GM12878 (cell line): ENCODE measurements at regions not wholly inside any gene's neighbourhood (a gene's known extent, or its start where the extent isn't known, plus 50 kb on each side); places are given as distances from the start of the nearest gene placed in this dataset.

Experiments used
- ATAC-seq: fragments of 200-7000 bp; cut with Tn5 transposase; 3 replicates; pipeline ENCODE4 v1.9.1; 2020; ENCODE audit warnings: mild to moderate bottlenecking, moderate library complexity
- BruUV-seq: library from RNA; stranded (reverse); fragments of 400-500 nt; replicated peaks from 2 replicates; lab custom pipeline; 2021; lab: Mats Ljungman, UMichigan
- CTCF ChIA-PET: fragments of 300-600 bp; sonication (Branson Sonifier 250); formaldehyde crosslinking; extraction: SDS; loops from one replicate; lab custom pipeline; 2021; ENCODE audit warnings: inconsistent platforms; lab: Yijun Ruan, JAX
- POLR2A ChIA-PET: fragments of 350-600 bp; formaldehyde crosslinking; extraction: SDS; loops from one replicate; lab custom pipeline; 2021; ENCODE audit warnings: inconsistent platforms; lab: Charles Lee
- RAD21 ChIA-PET: fragments of 300-600 bp; sonication (Branson Sonifier 250); formaldehyde crosslinking; loops from one replicate; lab custom pipeline; 2023; ENCODE audit warnings: antibody characterized with exemption; ENCODE audit not compliant: unreplicated experiment; lab: Charles Lee
- SMC1A ChIA-PET: fragments of 300-600 bp; sonication (Branson Sonifier 250); formaldehyde crosslinking; loops from one replicate; lab custom pipeline; 2023; ENCODE audit not compliant: unreplicated experiment, uncharacterized antibody; lab: Charles Lee
- DNase-seq: peaks from one replicate; pipeline ENCODE4 v3.0.0-alpha.2; 2011; ENCODE audit warnings: low read depth, low spot score
- FAIRE-seq: peaks from 3 replicates; lab custom pipeline; 2011; peaks lifted over from hg19 to GRCh38; lab: Jason Lieb, UNC
- H2AFZ ChIP-seq: 2 replicates; pipeline ENCODE4 v1.6.0; 2011; ENCODE audit warnings: low read depth, low read length, control low read depth; ENCODE audit not compliant: control insufficient read depth
- H3K27ac ChIP-seq: 2 replicates; pipeline ENCODE4 v1.5.1; 2011; ENCODE audit warnings: control low read depth; ENCODE audit not compliant: control insufficient read depth, insufficient read depth
- H3K27me3 ChIP-seq, 2 experiments: replicated peaks in 1 of 2; 2 replicates each; pipeline versions ENCODE4 v1.6.0 to v1.6.1; 2011; ENCODE audit warnings: low read length in 1 of 2; ENCODE audit not compliant: control insufficient read depth in 2 of 2, insufficient read depth in 2 of 2
- H3K36me3 ChIP-seq, 2 experiments: 2 replicates each; pipeline ENCODE4 v1.5.1; 2011; ENCODE audit warnings: low read length in 1 of 2; ENCODE audit not compliant: control insufficient read depth in 2 of 2, insufficient read depth in 2 of 2
- H3K4me1 ChIP-seq: 2 replicates; pipeline ENCODE4 v1.6.1; 2011; ENCODE audit warnings: mild to moderate bottlenecking, low read length, moderate library complexity, mixed read lengths; ENCODE audit not compliant: control insufficient read depth, insufficient read depth
- H3K4me2 ChIP-seq: 2 replicates; pipeline ENCODE4 v1.6.0; 2011; ENCODE audit warnings: control low read depth; ENCODE audit not compliant: control insufficient read depth, insufficient read depth
- H3K4me3 ChIP-seq: fragments of 200-600 bp; sonication (generic); 2 replicates; pipeline ENCODE4 v1.5.1; 2016
- H3K79me2 ChIP-seq: 2 replicates; pipeline ENCODE4 v1.6.0; 2011; ENCODE audit warnings: low read length; ENCODE audit not compliant: control insufficient read depth, insufficient read depth
- H3K9ac ChIP-seq: 2 replicates; pipeline ENCODE4 v1.8.0; 2011; ENCODE audit warnings: low read length, control low read depth, mixed read lengths; ENCODE audit not compliant: control insufficient read depth, insufficient read depth
- H3K9me3 ChIP-seq: replicated peaks from 3 replicates; pipeline ENCODE4 v1.5.1; 2011; ENCODE audit warnings: mild to moderate bottlenecking, low read length; ENCODE audit not compliant: control insufficient read depth, insufficient read depth
- H4K20me1 ChIP-seq: 2 replicates; pipeline ENCODE4 v1.6.0; 2011; ENCODE audit not compliant: control insufficient read depth, insufficient read depth
- CREM ChIP-seq: IDR thresholded peaks from 2 replicates; pipeline ENCODE4 v1.6.1; 2014; ENCODE audit warnings: antibody characterized with exemption, low read depth
- EZH2 ChIP-seq: IDR thresholded peaks from 2 replicates; pipeline ENCODE4 v1.6.1; 2012; ENCODE audit warnings: low read depth, mild to moderate bottlenecking, control low read depth, inconsistent platforms, low read length, borderline replicate concordance; ENCODE audit not compliant: control insufficient read depth
- GATAD2B ChIP-seq: fragments of 450-650 bp; conservative IDR thresholded peaks from 2 replicates; pipeline ENCODE4 v1.6.1; 2017; ENCODE audit warnings: low read depth, mild to moderate bottlenecking, moderate library complexity
- HDAC6 ChIP-seq: fragments of 200-600 bp; sonication (generic); IDR thresholded peaks from one replicate; pipeline ENCODE4 v1.8.0; 2017; ENCODE audit warnings: antibody characterized with exemption; ENCODE audit not compliant: unreplicated experiment
- KAT2A ChIP-seq: conservative IDR thresholded peaks from 2 replicates; pipeline ENCODE4 v1.6.1; 2011; ENCODE audit warnings: low read depth, low read length; ENCODE audit not compliant: control insufficient read depth
- MTA3 ChIP-seq: IDR thresholded peaks from 2 replicates; pipeline ENCODE4 v1.6.1; 2012; ENCODE audit warnings: low read length, inconsistent platforms, borderline replicate concordance
- PML ChIP-seq: IDR thresholded peaks from 2 replicates; pipeline ENCODE4 v1.6.1; 2012; ENCODE audit warnings: low read length, inconsistent platforms
- POLR2AphosphoS2 ChIP-seq: IDR thresholded peaks from 2 replicates; pipeline ENCODE4 v1.6.1; 2011; ENCODE audit warnings: low read depth, mild to moderate bottlenecking, low read length, improper control_type of control experiment, moderate library complexity
- RELA ChIP-seq: fragments of 450-650 bp; IDR thresholded peaks from 2 replicates; pipeline ENCODE4 v1.8.0; 2014; ENCODE audit warnings: borderline replicate concordance; ENCODE audit not compliant: partially characterized antibody
- SIN3A ChIP-seq: IDR thresholded peaks from 2 replicates; pipeline ENCODE4 v1.6.1; 2012; ENCODE audit warnings: low read depth, low read length, improper control_type of control experiment
- SREBF2 ChIP-seq: IDR thresholded peaks from 2 replicates; pipeline ENCODE4 v1.6.1; 2012; ENCODE audit warnings: mild to moderate bottlenecking, low read length
- SRF ChIP-seq, 2 experiments: IDR thresholded peaks; 2 replicates each; pipeline ENCODE4 v1.6.1; 2011; ENCODE audit warnings: low read depth in 2 of 2, low read length in 2 of 2, mild to moderate bottlenecking in 1 of 2, moderate library complexity in 1 of 2
- STAT3 ChIP-seq: IDR thresholded peaks from 2 replicates; pipeline ENCODE4 v1.6.1; 2011; ENCODE audit warnings: low read depth, low read length, improper control_type of control experiment
- WGBS: methylation state at CpG from one replicate; pipeline ENCODE4 v1.1.6; 2016; ENCODE audit warnings: low lambda C conversion rate; ENCODE audit not compliant: insufficient replicate concordance, insufficient coverage; ENCODE audit errors: missing lambda C conversion rate; 5-methylcytosine and 5-hydroxymethylcytosine counted together
- in situ Hi-C: fragments of 300-500 bp; cut with MboI; formaldehyde crosslinking; loops from 9 replicates; pipeline ENCODE4 v1.14.3; 2018; ENCODE audit warnings: mixed read lengths
- intact Hi-C: fragments of 100-400 bp; cut with micrococcal nuclease; formaldehyde crosslinking; loops from one replicate; pipeline ENCODE4 v1.14.2; 2022; ENCODE audit not compliant: unreplicated experiment
- TF ChIP-seq, protein P1 (sequence below): fragments of 450-650 bp; IDR thresholded peaks from 2 replicates; pipeline ENCODE4 v1.6.1; 2016; ENCODE audit warnings: mild to moderate bottlenecking

DNA sequence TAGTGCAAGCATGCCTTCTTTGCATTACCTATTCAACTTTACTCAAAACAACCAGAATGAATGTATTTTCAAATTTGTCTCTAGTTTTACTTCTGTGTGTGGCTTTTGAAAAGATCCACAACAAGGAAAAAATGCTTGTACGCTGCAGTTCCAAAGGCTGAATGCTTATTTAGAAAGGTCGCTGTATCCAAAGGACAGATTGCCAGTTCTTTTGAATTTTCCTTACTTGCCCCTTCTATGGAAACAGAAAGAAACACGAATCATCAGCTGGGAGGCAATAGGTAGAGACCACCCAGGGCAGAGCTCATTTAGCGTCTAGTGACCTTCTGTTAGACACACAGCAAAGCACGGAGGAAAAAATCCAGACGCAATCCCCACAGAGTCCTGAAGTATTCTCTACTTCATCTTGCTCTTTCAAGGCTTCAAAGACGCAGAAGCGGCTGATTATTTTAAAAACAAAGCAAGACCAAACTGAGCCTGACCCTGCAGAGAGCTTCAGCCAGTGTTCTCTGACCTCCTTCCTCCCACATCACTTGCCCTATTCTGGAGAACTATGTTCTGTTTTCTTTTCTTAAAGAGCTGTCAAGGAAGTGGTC is 674.6 kb upstream of the SGCG start:
- no peak overlapping the region for H3K9ac ChIP-seq
- RAD21 ChIA-PET: no interaction called here
- H3K79me2 ChIP-seq: no peaks in the 10 kb centered on the region
- no peaks in the 10 kb centered on the region for H4K20me1 ChIP-seq
- intact Hi-C loops: no loop called here
- TF ChIP-seq RELA (no peak), EZH2 (no peak), HDAC6 (no peak), STAT3 (no peak), PML (no peak)
- no peaks in the 10 kb centered on the region for H3K4me1 ChIP-seq
- no peaks in the 10 kb centered on the region for H3K9me3 ChIP-seq
- in situ Hi-C loops: no loop called here
- H2AFZ ChIP-seq: no peak overlapping the region
- CTCF ChIA-PET: interaction anchor here (0.6 to 0.9 kb wide), 2 partner anchors 11 to 273 kb away, joined by 3 read pairs; no protein-coding TSS in a partner anchor
- ATAC-seq (no peak), FAIRE-seq (no peak), DNase-seq (no peak)
- H3K4me3 ChIP-seq: no peak overlapping the region
- POLR2A ChIA-PET: no interaction called here
- no peaks in the 10 kb centered on the region for H3K36me3 ChIP-seq
- no peaks in the 10 kb centered on the region for H3K27me3 ChIP-seq
- no TSS peak for BruUV-seq
- 75% methylated on average over 8 of the region's 8 CpGs for WGBS
- no peak overlapping the region for H3K27ac ChIP-seq
- H3K4me2 ChIP-seq: no peak overlapping the region
- SMC1A ChIA-PET: no interaction called here

DNA sequence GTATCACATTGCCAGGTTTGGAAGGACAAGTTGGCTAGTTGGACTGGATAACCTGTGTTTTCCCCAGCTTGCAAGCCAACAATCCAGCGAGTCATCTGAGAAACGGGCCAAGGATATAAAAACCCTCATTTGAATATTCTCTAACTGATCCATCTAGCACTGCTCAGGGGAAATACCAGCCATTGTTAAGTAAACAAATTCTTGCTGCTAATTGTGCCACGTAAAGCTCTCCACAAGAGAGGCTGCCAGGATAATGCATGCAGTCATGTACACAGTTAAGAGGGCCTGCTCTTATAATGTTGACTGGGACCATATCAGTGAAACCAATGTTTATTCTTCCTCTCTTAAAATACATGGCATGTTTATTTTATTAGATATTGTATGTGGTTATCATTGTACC is 663.2 kb upstream of the SGCG start:
- no peaks in the 10 kb centered on the region for H3K79me2 ChIP-seq
- BruUV-seq: no TSS peak
- WGBS: 2% methylated on average over 3 of the region's 3 CpGs
- no peak overlapping the region for H3K4me2 ChIP-seq
- H2AFZ ChIP-seq: no peak overlapping the region
- ATAC-seq (no peak), DNase-seq (no peak), FAIRE-seq (no peak)
- ChIA-PET RAD21 (no interaction called here), POLR2A (no interaction called here), SMC1A (no interaction called here), CTCF (interaction anchor here (1.4 kb wide), 1 partner anchor 11 kb away, joined by 3 read pairs; no protein-coding TSS in a partner anchor)
- H3K9me3 ChIP-seq: no peaks in the 10 kb centered on the region
- H3K4me1 ChIP-seq: no peaks in the 10 kb centered on the region
- H4K20me1 ChIP-seq: no peaks in the 10 kb centered on the region
- H3K9ac ChIP-seq: no peak overlapping the region
- no peaks in the 10 kb centered on the region for H3K27me3 ChIP-seq
- intact Hi-C loops: no loop called here
- in situ Hi-C loops: no loop called here
- H3K36me3 ChIP-seq: no peaks in the 10 kb centered on the region
- H3K4me3 ChIP-seq: no peak overlapping the region
- no peak overlapping the region for H3K27ac ChIP-seq
- TF ChIP-seq, protein P1, sequence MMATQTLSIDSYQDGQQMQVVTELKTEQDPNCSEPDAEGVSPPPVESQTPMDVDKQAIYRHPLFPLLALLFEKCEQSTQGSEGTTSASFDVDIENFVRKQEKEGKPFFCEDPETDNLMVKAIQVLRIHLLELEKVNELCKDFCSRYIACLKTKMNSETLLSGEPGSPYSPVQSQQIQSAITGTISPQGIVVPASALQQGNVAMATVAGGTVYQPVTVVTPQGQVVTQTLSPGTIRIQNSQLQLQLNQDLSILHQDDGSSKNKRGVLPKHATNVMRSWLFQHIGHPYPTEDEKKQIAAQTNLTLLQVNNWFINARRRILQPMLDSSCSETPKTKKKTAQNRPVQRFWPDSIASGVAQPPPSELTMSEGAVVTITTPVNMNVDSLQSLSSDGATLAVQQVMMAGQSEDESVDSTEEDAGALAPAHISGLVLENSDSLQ: no peak
- TF ChIP-seq SREBF2: no peak
- no peak for TF ChIP-seq CREM
- TF ChIP-seq MTA3: no peak
- TF ChIP-seq SIN3A: no peak
- TF ChIP-seq STAT3: no peak
- TF ChIP-seq KAT2A: no peak
- no peak for TF ChIP-seq POLR2AphosphoS2
- no peak for TF ChIP-seq SRF (IDR thresholded peaks at IDR 0.05; ENCODE audit: low read depth in 2 of 2, low read length in 2 of 2)
- no peak for TF ChIP-seq GATAD2B
